SK-N-SH (cell line): ENCODE measurements at regions not wholly inside any gene's neighbourhood (a gene's known extent, or its start where the extent isn't known, plus 50 kb on each side); places are given as distances from the start of the nearest gene placed in this dataset.

ENCODE experiments used
- CHD2 ChIP-seq: fragments of 150-350 bp; IDR thresholded peaks from 2 replicates; pipeline ENCODE4 v1.6.1; 2018; ENCODE audit warnings: low read length; ENCODE audit not compliant: partially characterized antibody
- CTCF ChIP-seq: fragments of 200-600 bp; sonication (generic); IDR thresholded peaks from 2 replicates; pipeline ENCODE4 v1.6.1; 2017; ENCODE audit warnings: antibody characterized with exemption, mild to moderate bottlenecking, moderate library complexity
- EZH2phosphoT487 ChIP-seq: fragments of 200-600 bp; sonication (generic); IDR thresholded peaks from 2 replicates; pipeline ENCODE4 v1.6.1; 2017; ENCODE audit warnings: low read depth, mixed run types, mild to moderate bottlenecking, antibody characterized with exemption, moderate library complexity, borderline replicate concordance
- GATA2 ChIP-seq: sonication (generic); formaldehyde crosslinking; IDR thresholded peaks from 2 replicates; pipeline ENCODE4 v1.5.0; 2020; ENCODE audit warnings: mild to moderate bottlenecking, missing genetic modification reagents
- MXI1 ChIP-seq: IDR thresholded peaks from 2 replicates; pipeline ENCODE4 v1.6.1; 2012; ENCODE audit warnings: mild to moderate bottlenecking, low read depth, low read length, improper control_type of control experiment
- PBX3 ChIP-seq: IDR thresholded peaks from 2 replicates; pipeline ENCODE4; 2012
- POLR2AphosphoS5 ChIP-seq: IDR thresholded peaks from 2 replicates; pipeline ENCODE4 v1.6.1; 2012; ENCODE audit warnings: low read depth, low read length
- RAD21 ChIP-seq: IDR thresholded peaks from 2 replicates; pipeline ENCODE4 v1.6.1; 2012; ENCODE audit warnings: mild to moderate bottlenecking, low read length
- SMC3 ChIP-seq: IDR thresholded peaks from 2 replicates; pipeline ENCODE4 v1.6.1; 2012; ENCODE audit warnings: low read depth, low read length, improper control_type of control experiment
- TCF12 ChIP-seq: IDR thresholded peaks from 2 replicates; pipeline ENCODE4 v1.4.0; 2012
- TEAD4 ChIP-seq: IDR thresholded peaks from 2 replicates; pipeline ENCODE4 v1.4.0; 2012; ENCODE audit warnings: mild to moderate bottlenecking, borderline replicate concordance; ENCODE audit not compliant: insufficient read depth
- YY1 ChIP-seq: IDR thresholded peaks from 2 replicates; pipeline ENCODE4 v1.4.0; 2012; ENCODE audit warnings: low read depth, mild to moderate bottlenecking
- ZBTB33 ChIP-seq: IDR thresholded peaks from 2 replicates; pipeline ENCODE4 v1.4.0; 2012; ENCODE audit warnings: low read depth, borderline replicate concordance

- TF ChIP-seq POLR2AphosphoS5, result no peak
- TF ChIP-seq CTCF, result no peak
- TF ChIP-seq CHD2, result no peak
- TF ChIP-seq EZH2phosphoT487, result no peak
- TF ChIP-seq YY1, result no peak
- TF ChIP-seq GATA2 (CRISPR knock-in tag), result no peak
- TF ChIP-seq TCF12, result no peak
- no peak for TF ChIP-seq SMC3
- no peak for TF ChIP-seq PBX3
- no peak for TF ChIP-seq MXI1
- no peak for TF ChIP-seq RAD21
- TF ChIP-seq ZBTB33, result no peak
- no peak for TF ChIP-seq TEAD4
These were observed 260.6 kb upstream of the MME start for GRCh38 chr3:154819491-154819890.
